ENCODE measurements at regions not wholly inside any gene's neighbourhood (a gene's known extent, or its start where the extent isn't known, plus 50 kb on each side); places are given as distances from the start of the nearest gene placed in this dataset.

GRCh38 chr5:144941004-144941403 lies 770.3 kb downstream of the KCTD16 start:
- TF ChIP-seq POLR2A (IDR thresholded peaks at IDR 0.05) (no peak), CTCF (IDR thresholded peaks at IDR 0.05) (no peak)

All from esophagus squamous epithelium (tissue), 4 donors.